Ascending aorta (tissue), 2 donors: ENCODE measurements at regions not wholly inside any gene's neighbourhood (a gene's known extent, or its start where the extent isn't known, plus 50 kb on each side); places are given as distances from the start of the nearest gene placed in this dataset.

Source experiments
- DNase-seq, 2 donors: peaks; one replicate each; pipeline ENCODE4 v3.0.0-alpha.2; 2019; ENCODE audit warnings: low spot score in 2 of 2
- H3K27ac ChIP-seq, 2 donors: fragments of 200-600 bp; sonication (generic); one replicate each; pipeline ENCODE4 v1.5.1; 2016 to 2017; ENCODE audit warnings: mild to moderate bottlenecking in 1 of 2
- H3K27me3 ChIP-seq: fragments of 200-600 bp; sonication (generic); one replicate; pipeline ENCODE4 v1.5.1; 2017
- H3K36me3 ChIP-seq, 2 donors: fragments of 200-600 bp; sonication (generic); one replicate each; pipeline ENCODE4 v1.5.1; 2016
- H3K4me1 ChIP-seq, 2 donors: fragments of 200-600 bp; sonication (generic); one replicate each; pipeline ENCODE4 v1.5.1; 2016 to 2017; ENCODE audit warnings: mild to moderate bottlenecking in 1 of 2
- H3K4me3 ChIP-seq, 2 donors: fragments of 200-600 bp; sonication (generic); one replicate each; pipeline ENCODE4 v1.5.1; 2016 to 2017; ENCODE audit warnings: mild to moderate bottlenecking in 1 of 2
- H3K9me3 ChIP-seq, 2 donors: fragments of 200-600 bp; sonication (generic); one replicate each; pipeline ENCODE4 v1.5.1; 2016
- intact Hi-C: fragments of 100-400 bp; cut with DNase I; formaldehyde crosslinking; loops from one replicate; pipeline ENCODE4 v1.15.1; 2023
- TF ChIP-seq, protein P1 (sequence below), 3 experiments: fragments of 200-600 bp in 2 of 3; fragments of 450-650 bp in 1 of 3; sonication (generic) in 2 of 3; IDR thresholded peaks; one replicate each; pipeline ENCODE4 v1.5.1; 2016 to 2019; ENCODE audit warnings: antibody characterized with exemption in 3 of 3, mild to moderate bottlenecking in 1 of 3, moderate library complexity in 1 of 3

DNA sequence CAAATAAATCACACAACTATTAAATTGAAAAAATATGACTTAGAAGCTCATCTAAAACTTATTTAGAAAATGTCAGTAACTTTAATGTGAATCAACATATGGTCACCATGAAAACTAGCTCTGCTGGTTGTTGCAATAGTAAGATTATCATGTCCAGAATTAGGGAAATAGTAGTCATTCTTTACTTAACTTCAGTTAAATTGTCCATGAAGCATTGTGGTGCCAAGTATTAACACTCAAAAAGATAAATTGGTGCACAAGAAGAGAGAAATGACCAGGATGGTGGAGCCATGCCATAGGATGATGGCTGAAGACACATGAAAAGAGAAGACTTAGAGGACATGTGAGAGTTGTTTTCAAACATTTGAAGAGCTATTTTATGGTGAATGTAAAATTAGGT, 130.2 kb upstream of the PTGFR start:
- intact Hi-C loops = no loop called here
- DNase-seq = no peak
- Histone ChIP-seq H3K27ac (no peak overlapping the region), H3K36me3 (no peaks in the 10 kb centered on the region), H3K27me3 (no peaks in the 10 kb centered on the region), H3K4me3 (no peak overlapping the region), H3K4me1 (no peaks in the 10 kb centered on the region), H3K9me3 (no peaks in the 10 kb centered on the region)
- TF ChIP-seq, protein P1, sequence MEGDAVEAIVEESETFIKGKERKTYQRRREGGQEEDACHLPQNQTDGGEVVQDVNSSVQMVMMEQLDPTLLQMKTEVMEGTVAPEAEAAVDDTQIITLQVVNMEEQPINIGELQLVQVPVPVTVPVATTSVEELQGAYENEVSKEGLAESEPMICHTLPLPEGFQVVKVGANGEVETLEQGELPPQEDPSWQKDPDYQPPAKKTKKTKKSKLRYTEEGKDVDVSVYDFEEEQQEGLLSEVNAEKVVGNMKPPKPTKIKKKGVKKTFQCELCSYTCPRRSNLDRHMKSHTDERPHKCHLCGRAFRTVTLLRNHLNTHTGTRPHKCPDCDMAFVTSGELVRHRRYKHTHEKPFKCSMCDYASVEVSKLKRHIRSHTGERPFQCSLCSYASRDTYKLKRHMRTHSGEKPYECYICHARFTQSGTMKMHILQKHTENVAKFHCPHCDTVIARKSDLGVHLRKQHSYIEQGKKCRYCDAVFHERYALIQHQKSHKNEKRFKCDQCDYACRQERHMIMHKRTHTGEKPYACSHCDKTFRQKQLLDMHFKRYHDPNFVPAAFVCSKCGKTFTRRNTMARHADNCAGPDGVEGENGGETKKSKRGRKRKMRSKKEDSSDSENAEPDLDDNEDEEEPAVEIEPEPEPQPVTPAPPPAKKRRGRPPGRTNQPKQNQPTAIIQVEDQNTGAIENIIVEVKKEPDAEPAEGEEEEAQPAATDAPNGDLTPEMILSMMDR (IDR thresholded peaks at IDR 0.05) = no peak

DNA sequence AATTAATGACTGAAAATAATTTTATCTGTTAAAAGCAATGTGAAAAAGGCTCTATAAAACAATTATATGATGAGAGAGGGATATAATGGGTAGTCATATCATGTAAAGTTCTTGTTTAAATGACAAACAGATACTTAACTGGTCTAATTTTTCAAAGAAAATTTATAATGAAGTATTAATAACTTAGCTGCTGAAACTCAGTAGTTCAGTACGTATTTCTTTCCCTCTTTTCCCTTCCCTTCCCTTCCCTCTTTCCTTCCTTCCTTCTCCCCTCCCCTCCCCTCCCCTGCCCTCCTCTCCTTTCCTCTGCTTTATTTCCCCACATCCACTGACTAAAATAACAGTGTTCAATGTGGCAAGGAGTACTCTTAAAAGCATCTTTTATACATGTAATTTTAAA, 123.1 kb upstream of the PTGFR start:
- H3K27ac ChIP-seq = no peak overlapping the region
- no peaks in the 10 kb centered on the region for H3K4me1 ChIP-seq
- no peaks in the 10 kb centered on the region for H3K9me3 ChIP-seq
- intact Hi-C loops = no loop called here
- no peaks in the 10 kb centered on the region for H3K27me3 ChIP-seq
- no peak overlapping the region for H3K4me3 ChIP-seq
- TF ChIP-seq, protein P1 (IDR thresholded peaks at IDR 0.05) = no peak
- H3K36me3 ChIP-seq = no peaks in the 10 kb centered on the region
- DNase-seq = no peak

DNA sequence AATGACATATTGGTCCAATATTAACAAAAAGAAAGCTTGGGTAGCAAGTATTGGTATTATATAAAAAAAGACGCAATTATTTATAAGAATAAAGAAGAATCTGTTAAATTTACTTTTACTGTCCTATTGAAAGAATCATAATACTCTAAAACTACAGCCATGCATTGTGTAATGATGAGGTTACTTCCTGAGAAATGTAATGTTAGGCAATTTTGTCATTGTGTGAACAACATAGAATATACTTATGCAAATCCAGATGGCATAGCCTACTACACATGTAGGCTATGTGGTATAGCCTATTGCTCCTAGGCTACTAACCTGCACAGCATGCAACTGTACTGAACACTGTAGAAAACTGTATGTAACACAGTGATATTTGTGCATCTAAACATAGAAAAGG, 121.2 kb upstream of the PTGFR start:
- Histone ChIP-seq H3K36me3 (no peaks in the 10 kb centered on the region), H3K27me3 (no peaks in the 10 kb centered on the region), H3K9me3 (no peaks in the 10 kb centered on the region), H3K27ac (no peak overlapping the region), H3K4me3 (no peak overlapping the region), H3K4me1 (no peaks in the 10 kb centered on the region)
- no peak for DNase-seq
- intact Hi-C loops = no loop called here
- TF ChIP-seq, protein P1 (IDR thresholded peaks at IDR 0.05) = no peak

DNA sequence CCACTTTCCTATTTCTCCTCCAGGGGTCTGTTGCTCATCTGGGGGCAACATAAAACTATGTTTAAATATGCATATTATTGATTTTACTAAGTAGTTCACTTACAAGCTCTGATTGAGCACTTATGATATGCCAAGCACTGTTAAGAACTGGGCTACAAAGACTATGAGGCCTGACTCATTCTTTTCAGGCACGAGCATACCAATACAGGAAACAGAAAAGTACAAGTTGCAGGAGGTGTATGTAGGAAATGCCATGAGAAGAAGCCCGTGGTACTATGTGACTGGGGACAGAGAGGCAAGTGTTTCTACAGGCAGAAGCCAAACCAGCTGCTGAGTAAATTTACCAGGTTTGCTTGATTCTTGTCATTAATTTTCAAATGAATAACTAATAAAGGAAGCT, 120.4 kb upstream of the PTGFR start:
- TF ChIP-seq, protein P1 (IDR thresholded peaks at IDR 0.05) = no peak
- no peak overlapping the region for H3K27ac ChIP-seq
- no peak for DNase-seq

DNA sequence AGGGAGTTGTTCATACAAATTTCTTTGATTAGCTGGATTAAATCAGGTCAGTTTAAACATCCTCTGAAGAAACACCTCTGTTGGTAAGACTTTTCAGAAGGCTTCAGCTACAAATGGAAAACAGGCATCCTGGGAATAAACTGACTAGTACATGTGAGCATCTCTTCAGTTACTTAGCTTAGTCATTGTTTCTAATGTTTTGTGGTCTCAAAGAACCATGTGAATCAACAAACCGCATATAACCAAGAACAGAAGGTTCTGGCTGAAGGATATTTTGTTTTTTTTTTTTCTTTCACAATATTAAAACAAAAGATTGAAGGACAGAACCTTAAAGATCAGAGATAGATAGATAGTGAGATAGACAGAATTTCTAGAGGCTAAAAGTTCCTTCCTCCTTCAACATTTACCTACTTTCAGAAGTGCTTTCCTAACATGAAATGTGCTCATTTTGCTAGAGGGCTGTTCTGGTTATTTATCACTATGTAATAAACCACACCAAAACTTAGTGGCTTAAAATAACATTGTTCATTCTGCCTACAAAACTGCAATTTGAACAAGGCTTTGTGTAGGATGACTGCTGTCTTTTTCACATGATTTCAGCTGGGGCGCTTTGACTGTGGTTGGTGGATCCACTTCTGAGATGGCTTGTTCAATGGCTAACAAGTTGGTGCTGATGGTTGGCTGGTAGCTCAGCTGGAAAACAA, 119.8 kb upstream of the PTGFR start:
- intact Hi-C loops = no loop called here
- DNase-seq = no peak
- Histone ChIP-seq H3K4me1 (no peaks in the 10 kb centered on the region), H3K27me3 (no peaks in the 10 kb centered on the region), H3K9me3 (no peaks in the 10 kb centered on the region), H3K4me3 (no peak overlapping the region), H3K36me3 (no peaks in the 10 kb centered on the region), H3K27ac (no peak overlapping the region)
- TF ChIP-seq, protein P1 (IDR thresholded peaks at IDR 0.05) = no peak

More for the DNA sequence above, 120.4 kb upstream of the PTGFR start:
- H3K4me3 ChIP-seq = no peak overlapping the region
- no peaks in the 10 kb centered on the region for H3K4me1 ChIP-seq
- H3K36me3 ChIP-seq = no peaks in the 10 kb centered on the region
- H3K27me3 ChIP-seq = no peaks in the 10 kb centered on the region
- intact Hi-C loops = no loop called here
- no peaks in the 10 kb centered on the region for H3K9me3 ChIP-seq

DNA sequence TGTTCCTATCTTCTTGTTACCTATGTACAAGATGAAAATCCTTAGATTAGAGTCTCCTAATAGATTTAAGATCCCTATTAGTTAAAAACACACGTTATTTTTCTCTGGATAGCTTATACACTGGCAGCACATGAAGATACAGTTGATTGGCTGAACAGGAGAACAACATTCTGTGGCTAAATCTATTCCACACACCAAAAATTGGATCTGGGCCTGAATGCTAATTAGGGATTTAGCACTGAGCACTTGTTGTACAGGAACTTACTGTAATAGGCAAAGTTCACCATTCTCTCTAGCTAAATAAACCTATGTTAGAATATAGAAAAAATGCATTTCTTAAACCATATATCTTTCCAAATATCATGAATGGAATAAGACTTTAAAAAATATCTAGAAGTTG, 117.1 kb upstream of the PTGFR start:
- TF ChIP-seq, protein P1 (IDR thresholded peaks at IDR 0.05) = no peak
- intact Hi-C loops = no loop called here

More for the DNA sequence above, 117.1 kb upstream of the PTGFR start:
- H3K36me3 ChIP-seq = no peaks in the 10 kb centered on the region
- DNase-seq = no peak
- H3K27me3 ChIP-seq = no peaks in the 10 kb centered on the region
- H3K27ac ChIP-seq = no peak overlapping the region
- H3K4me3 ChIP-seq = no peak overlapping the region
- H3K9me3 ChIP-seq = no peaks in the 10 kb centered on the region
- no peaks in the 10 kb centered on the region for H3K4me1 ChIP-seq
